A673 (cell line): ENCODE measurements at regions not wholly inside any gene's neighbourhood (a gene's known extent, or its start where the extent isn't known, plus 50 kb on each side); places are given as distances from the start of the nearest gene placed in this dataset.

Experiments used
- BruUV-seq: library from RNA; stranded (reverse); fragments of 400-500 nt; replicated peaks from 2 replicates; lab custom pipeline; 2021; lab: Mats Ljungman, UMichigan
- CTCF ChIA-PET: fragments of 300-600 bp; sonication (Branson Sonifier 250); formaldehyde crosslinking; loops from one replicate; lab custom pipeline; 2022; ENCODE audit warnings: antibody characterized with exemption; lab: Charles Lee
- POLR2A ChIA-PET: fragments of 300-600 bp; sonication (Branson Sonifier 250); formaldehyde crosslinking; loops from one replicate; lab custom pipeline; 2022; ENCODE audit warnings: antibody characterized with exemption; ENCODE audit not compliant: low non-redundant PET; lab: Charles Lee
- DNase-seq: peaks from one replicate; pipeline ENCODE4 v3.0.0-alpha.2; 2015; ENCODE audit warnings: low spot score
- H3K27ac ChIP-seq: fragments of 200-600 bp; sonication (generic); 2 replicates; pipeline ENCODE4 v1.5.1; 2016; ENCODE audit warnings: mixed run types, low read depth, mild to moderate bottlenecking, mixed read lengths, antibody characterized with exemption, low read length; ENCODE audit not compliant: poor library complexity, severe bottlenecking
- H3K27me3 ChIP-seq: fragments of 200-600 bp; sonication (generic); replicated peaks from 2 replicates; pipeline ENCODE4 v1.6.1; 2017; ENCODE audit warnings: mixed run types, low read depth, mild to moderate bottlenecking, mixed read lengths, antibody characterized with exemption, low read length; ENCODE audit not compliant: insufficient read depth, poor library complexity
- H3K36me3 ChIP-seq: fragments of 200-600 bp; sonication (generic); 2 replicates; pipeline ENCODE4 v1.6.1; 2016; ENCODE audit warnings: mixed run types, mild to moderate bottlenecking, mixed read lengths, antibody characterized with exemption, low read length; ENCODE audit not compliant: insufficient read depth, poor library complexity, severe bottlenecking
- H3K4me1 ChIP-seq: fragments of 200-600 bp; sonication (generic); 2 replicates; pipeline ENCODE4 v1.6.1; 2017; ENCODE audit warnings: mixed run types, mild to moderate bottlenecking, mixed read lengths, antibody characterized with exemption, low read length; ENCODE audit not compliant: insufficient read depth, poor library complexity, severe bottlenecking
- H3K4me3 ChIP-seq: fragments of 200-600 bp; sonication (generic); 2 replicates; pipeline ENCODE4 v1.5.1; 2016; ENCODE audit warnings: low read depth, mixed run types, mild to moderate bottlenecking, mixed read lengths, low read length; ENCODE audit not compliant: poor library complexity, severe bottlenecking
- H3K9me3 ChIP-seq: fragments of 200-600 bp; sonication (generic); 2 replicates; pipeline ENCODE4 v1.6.1; 2016; ENCODE audit warnings: mixed run types, low read depth, mild to moderate bottlenecking, mixed read lengths, antibody characterized with exemption, low read length; ENCODE audit not compliant: poor library complexity, severe bottlenecking
- EZH2 ChIP-seq: fragments of 200-600 bp; sonication (generic); IDR thresholded peaks from 2 replicates; pipeline ENCODE4 v1.6.1; 2017; ENCODE audit warnings: borderline replicate concordance, low read depth, mild to moderate bottlenecking, mixed read lengths, antibody characterized with exemption, low read length; ENCODE audit not compliant: poor library complexity, severe bottlenecking
- intact Hi-C: fragments of 100-400 bp; cut with micrococcal nuclease; formaldehyde crosslinking; loops from one replicate; pipeline ENCODE4 v1.10.0; 2022; ENCODE audit not compliant: unreplicated experiment
- TF ChIP-seq, protein P1 (sequence below): fragments of 300-800, 200-600 bp; sonication (generic); conservative IDR thresholded peaks from 2 replicates; pipeline ENCODE4 v1.5.1; 2017; ENCODE audit warnings: low read depth, mild to moderate bottlenecking, antibody characterized with exemption, low read length, moderate library complexity, mixed read lengths

DNA sequence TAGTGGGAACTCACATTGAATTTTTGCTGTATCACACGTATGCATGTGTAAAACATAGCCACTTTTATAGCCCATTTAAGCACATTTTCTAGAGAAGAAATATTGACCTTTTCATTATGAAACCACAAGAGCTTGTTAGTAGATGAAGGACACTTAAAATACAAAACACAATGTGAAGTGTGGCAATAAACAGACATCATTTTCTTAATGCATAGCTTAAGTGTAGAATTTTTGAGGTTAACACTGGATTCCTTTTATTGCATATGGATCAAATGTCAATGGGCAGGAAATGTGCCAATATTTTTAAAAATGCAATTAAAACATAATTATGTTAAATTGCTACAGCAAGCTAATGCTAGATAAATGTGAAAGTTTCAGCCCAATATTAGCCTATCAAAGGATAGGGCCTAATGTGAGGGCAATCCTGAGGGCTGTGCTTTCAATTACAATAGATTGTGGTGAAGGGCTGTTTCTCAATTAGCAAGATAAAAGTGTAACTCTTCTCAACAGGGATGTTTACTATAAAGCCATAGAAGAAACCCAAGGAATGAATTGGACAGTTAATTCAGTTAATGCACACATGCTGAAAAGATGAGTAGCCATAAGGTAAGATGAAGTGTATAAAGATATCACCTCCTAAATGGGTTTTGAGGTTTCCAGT, 489.0 kb upstream of the CDIN1 start:
- ChIA-PET POLR2A (no interaction called here), CTCF (no interaction called here)
- H3K9me3 ChIP-seq: no peaks in the 10 kb centered on the region
- intact Hi-C loops: no loop called here
- H3K4me1 ChIP-seq: no peaks in the 10 kb centered on the region
- no peak for DNase-seq
- H3K27me3 ChIP-seq: no peaks in the 10 kb centered on the region
- no peaks in the 10 kb centered on the region for H3K36me3 ChIP-seq
- no peak overlapping the region for H3K27ac ChIP-seq
- no peak overlapping the region for H3K4me3 ChIP-seq
- TF ChIP-seq, protein P1, sequence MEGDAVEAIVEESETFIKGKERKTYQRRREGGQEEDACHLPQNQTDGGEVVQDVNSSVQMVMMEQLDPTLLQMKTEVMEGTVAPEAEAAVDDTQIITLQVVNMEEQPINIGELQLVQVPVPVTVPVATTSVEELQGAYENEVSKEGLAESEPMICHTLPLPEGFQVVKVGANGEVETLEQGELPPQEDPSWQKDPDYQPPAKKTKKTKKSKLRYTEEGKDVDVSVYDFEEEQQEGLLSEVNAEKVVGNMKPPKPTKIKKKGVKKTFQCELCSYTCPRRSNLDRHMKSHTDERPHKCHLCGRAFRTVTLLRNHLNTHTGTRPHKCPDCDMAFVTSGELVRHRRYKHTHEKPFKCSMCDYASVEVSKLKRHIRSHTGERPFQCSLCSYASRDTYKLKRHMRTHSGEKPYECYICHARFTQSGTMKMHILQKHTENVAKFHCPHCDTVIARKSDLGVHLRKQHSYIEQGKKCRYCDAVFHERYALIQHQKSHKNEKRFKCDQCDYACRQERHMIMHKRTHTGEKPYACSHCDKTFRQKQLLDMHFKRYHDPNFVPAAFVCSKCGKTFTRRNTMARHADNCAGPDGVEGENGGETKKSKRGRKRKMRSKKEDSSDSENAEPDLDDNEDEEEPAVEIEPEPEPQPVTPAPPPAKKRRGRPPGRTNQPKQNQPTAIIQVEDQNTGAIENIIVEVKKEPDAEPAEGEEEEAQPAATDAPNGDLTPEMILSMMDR: no peak
- TF ChIP-seq EZH2: no peak
- no TSS peak for BruUV-seq

DNA sequence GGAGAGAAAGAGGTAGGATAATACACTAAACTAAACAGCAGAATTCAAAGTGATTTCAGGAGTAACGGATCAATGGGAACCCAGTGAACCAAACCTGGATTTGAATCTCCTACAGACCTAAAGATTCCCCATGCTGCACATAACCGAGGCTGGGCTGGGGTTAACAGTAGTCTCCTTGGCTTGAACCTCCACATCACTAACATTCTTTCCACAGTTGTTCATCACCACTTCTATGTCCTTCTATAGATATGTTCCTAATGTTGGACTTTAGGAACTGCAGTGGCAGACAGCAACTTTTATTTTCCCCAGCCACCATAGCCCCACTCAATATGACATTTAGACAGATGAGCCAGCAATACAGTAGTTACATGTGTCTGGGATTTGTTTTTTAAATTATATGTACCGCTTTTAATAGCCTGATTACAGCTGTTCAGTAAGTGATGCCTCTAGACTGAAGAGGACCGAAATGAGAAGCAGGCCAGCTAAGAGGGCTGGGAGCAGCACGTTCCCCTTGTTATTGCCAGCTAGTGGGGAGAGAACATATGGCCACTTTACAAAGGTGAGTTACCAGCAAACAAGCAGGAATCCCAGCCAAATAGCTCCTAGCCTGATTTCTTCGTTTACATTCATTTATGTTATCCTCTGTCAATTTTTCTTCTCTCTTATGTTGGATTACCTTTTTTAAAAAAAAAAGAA, 472.6 kb upstream of the CDIN1 start:
- H3K4me3 ChIP-seq: no peak overlapping the region
- H3K27me3 ChIP-seq: no peaks in the 10 kb centered on the region
- TF ChIP-seq, protein P1: no peak
- TF ChIP-seq EZH2: no peak
- no peak for DNase-seq
- no TSS peak for BruUV-seq
- intact Hi-C loops: no loop called here
- no peaks in the 10 kb centered on the region for H3K4me1 ChIP-seq
- no peaks in the 10 kb centered on the region for H3K9me3 ChIP-seq
- no peaks in the 10 kb centered on the region for H3K36me3 ChIP-seq
- H3K27ac ChIP-seq: no peak overlapping the region
- CTCF ChIA-PET: no interaction called here
- POLR2A ChIA-PET: no interaction called here

DNA sequence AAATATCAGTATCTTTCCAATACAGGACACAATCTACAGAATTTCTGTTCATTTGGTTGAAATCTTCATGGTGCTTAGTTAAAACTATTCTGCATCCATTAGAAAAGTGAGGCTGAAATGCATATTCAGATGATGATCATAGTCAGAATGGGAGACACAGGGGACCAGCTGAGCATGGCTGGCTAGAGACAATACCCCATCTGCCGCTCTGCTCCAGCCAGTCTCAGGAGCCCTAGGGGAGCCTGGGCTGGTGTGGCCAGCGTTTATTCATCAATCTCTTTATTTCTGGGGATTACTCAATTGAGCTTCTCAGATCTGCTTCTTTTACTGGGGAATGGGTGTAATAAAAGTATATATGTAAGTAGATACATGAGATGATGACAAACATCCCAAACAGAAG, 470.9 kb upstream of the CDIN1 start:
- BruUV-seq: no TSS peak
- Histone ChIP-seq H3K4me3 (no peak overlapping the region), H3K27me3 (no peaks in the 10 kb centered on the region), H3K36me3 (no peaks in the 10 kb centered on the region), H3K9me3 (no peaks in the 10 kb centered on the region), H3K27ac (no peak overlapping the region), H3K4me1 (no peaks in the 10 kb centered on the region)
- TF ChIP-seq, protein P1: no peak
- no peak for TF ChIP-seq EZH2
- ChIA-PET CTCF (no interaction called here), POLR2A (no interaction called here)
- DNase-seq: no peak
- intact Hi-C loops: no loop called here
